HG02588 (cell line): ENCODE measurements at regions not wholly inside any gene's neighbourhood (a gene's known extent, or its start where the extent isn't known, plus 50 kb on each side); places are given as distances from the start of the nearest gene placed in this dataset.
"Not testable (repeated sequence)": the region's sequence is repeated elsewhere in the genome, so short reads cannot be mapped to it uniquely, and the experiment has no call there.

ENCODE experiments used
- ATAC-seq: cut with Tn5 transposase; IDR thresholded peaks from one replicate; pipeline ENCODE4 v1.9.1; 2021; ENCODE audit warnings: mild to moderate bottlenecking, moderate library complexity; ENCODE audit not compliant: unreplicated experiment

DNA sequence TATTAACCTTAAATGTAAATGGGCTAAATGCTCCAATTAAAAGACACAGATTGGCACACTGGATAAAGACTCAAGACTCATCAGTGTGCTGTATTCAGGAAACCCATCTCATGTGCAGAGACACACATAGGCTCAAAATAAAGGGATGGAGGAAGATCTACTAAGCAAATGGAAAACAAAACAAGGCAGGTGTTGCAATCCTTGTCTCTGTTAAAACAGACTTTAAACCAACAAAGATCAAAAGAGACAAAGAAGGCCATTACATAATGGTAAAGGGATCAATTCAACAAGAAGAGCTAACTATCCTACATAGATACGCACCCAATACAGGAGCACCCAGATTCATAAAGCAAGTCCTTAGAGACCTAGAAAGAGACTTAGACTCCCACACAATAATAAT is 80.1 kb upstream of the NPSR1 start:
- not testable (repeated sequence) for ATAC-seq

DNA sequence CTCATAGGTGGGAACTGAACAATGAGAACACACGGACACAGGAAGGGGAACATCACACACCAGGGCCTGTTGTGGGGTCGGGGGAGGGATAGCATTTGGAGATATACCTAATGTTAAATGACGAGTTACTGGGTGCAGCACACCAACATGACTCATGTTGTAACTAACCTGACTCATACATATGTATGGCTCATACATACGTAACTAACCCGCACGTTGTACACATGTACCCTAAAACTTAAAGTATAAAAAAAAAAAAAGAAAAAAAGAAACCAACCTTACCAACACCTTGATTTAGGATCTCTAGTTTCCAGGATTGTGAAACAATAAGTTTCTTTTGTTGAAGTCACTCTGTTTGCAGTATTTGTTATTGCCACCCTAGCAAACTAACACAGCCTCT is 76.3 kb upstream of the NPSR1 start:
- ATAC-seq: not testable (repeated sequence)

DNA sequence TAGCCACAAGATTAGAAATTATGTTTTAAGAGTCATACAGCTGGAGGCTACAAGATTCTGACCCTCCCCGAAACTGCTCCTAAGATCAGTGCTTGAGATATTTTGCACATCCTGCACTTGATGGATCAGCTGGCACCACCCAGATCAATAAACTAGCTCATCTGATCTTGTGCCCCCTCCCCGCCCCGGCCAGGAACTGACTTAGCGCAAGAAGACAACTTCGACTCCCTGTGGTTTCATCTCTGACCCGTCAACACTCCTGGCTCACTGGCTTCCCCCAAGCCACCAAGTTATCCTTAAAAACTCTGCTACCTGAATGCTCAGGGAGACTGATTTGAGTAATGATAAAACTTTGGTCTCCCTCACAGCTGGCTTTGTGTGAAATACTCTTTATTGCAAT is 73.5 kb upstream of the NPSR1 start:
- ATAC-seq: no peak

DNA sequence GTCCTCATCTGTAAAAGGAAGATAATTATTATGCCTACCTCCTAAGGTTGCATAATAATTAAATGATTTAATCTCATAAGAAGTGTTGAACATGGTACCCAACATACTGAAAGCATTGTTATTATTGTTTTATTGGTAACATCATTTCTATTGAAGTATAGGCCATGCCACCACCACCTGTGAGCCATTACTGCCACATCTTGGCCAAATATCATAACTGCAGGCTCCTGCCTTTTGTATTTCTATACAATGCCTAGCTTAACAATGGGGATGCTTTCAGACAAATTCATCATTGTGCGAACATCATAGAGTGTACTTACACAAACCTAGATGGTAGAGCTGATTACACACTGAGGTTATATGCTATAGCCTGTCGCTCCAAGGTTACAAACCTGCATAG is 61.1 kb upstream of the NPSR1 start:
- no peak for ATAC-seq

DNA sequence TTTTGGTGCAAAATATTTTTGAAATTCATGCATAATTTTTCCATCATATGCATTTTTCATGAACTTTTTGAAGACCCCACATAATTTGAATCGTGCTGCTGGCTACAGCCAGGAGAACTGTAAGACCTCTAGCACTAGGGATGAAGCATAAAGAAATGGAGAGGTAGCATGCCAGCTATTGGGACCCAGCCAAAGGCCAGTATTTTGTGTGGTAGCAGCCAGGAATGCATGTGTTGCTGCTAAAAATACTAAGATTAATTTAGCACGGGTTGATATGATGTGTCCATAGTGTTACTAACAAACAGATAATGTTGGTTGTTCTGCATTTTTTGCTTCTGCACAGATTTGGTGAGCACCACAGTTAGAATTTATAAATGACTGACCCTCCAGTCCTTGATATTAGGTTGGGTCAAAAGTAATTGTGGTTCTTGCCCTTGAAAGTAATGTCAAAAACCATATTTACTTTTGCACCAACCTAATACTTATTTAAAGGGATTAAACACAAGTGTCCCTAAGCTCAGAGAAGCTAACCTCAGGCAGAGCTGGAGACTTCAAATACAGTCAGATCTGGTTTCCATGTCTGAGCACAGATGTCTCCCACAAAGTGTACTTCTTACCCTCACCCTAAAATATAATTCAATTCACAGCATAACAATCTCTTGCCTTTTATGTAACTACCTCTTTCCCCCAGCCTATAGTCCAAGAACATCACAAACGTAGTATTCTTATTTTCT is 54.1 kb upstream of the NPSR1 start:
- no peak for ATAC-seq
